ENCODE measurements at regions not wholly inside any gene's neighbourhood (a gene's known extent, or its start where the extent isn't known, plus 50 kb on each side); places are given as distances from the start of the nearest gene placed in this dataset.

- no peaks in the 10 kb centered on the region for H3K9me3 ChIP-seq (replicated peaks)
- no peaks in the 10 kb centered on the region for H3K27me3 ChIP-seq (replicated peaks)
- H3K4me3 ChIP-seq, result no peak overlapping the region
- no peak overlapping the region for H3K27ac ChIP-seq
- peak in 1 of 2 experiments; percentile 39 for DNase-seq (ENCODE audit: low read depth in 1 of 2, low spot score in 2 of 2)
- H3K36me3 ChIP-seq, result no peaks in the 10 kb centered on the region
- peaks cover 64% of the 10 kb centered on the region for H3K4me1 ChIP-seq (replicated peaks)
Measured at GRCh38 chr2:55109219-55109891, 59.1 kb upstream of the RTN4 start.

- H3K4me1 ChIP-seq (replicated peaks), result peaks cover 64% of the 10 kb centered on the region
- no peaks in the 10 kb centered on the region for H3K36me3 ChIP-seq
- no peaks in the 10 kb centered on the region for H3K27me3 ChIP-seq (replicated peaks)
- H3K9me3 ChIP-seq (replicated peaks), result no peaks in the 10 kb centered on the region
- no peak overlapping the region for H3K27ac ChIP-seq
- no peak overlapping the region for H3K4me3 ChIP-seq
- no peak for DNase-seq (ENCODE audit: low read depth in 1 of 2, low spot score in 2 of 2)
Measured at GRCh38 chr2:55108456-55109160, 58.4 kb upstream of the RTN4 start.

- DNase-seq (ENCODE audit: low read depth in 1 of 2, low spot score in 2 of 2), result peak; percentile 57 to 58
- H3K27me3 ChIP-seq (replicated peaks), result no peaks in the 10 kb centered on the region
- H3K27ac ChIP-seq, result peak overlapping the region; percentile 23
- H3K4me3 ChIP-seq, result no peak overlapping the region
- H3K9me3 ChIP-seq (replicated peaks), result no peaks in the 10 kb centered on the region
- H3K36me3 ChIP-seq, result no peaks in the 10 kb centered on the region
- H3K4me1 ChIP-seq (replicated peaks), result peaks cover 59% of the 10 kb centered on the region
Measured at GRCh38 chr2:55107436-55107835, 57.2 kb upstream of the RTN4 start.

GRCh38 chr2:55106148-55106547, 55.9 kb upstream of the RTN4 start:
- peaks cover 59% of the 10 kb centered on the region for H3K4me1 ChIP-seq (replicated peaks)

GRCh38 chr2:55105456-55105855, 55.2 kb upstream of the RTN4 start:
- DNase-seq (ENCODE audit: low read depth in 1 of 2, low spot score in 2 of 2), result no peak
- Histone ChIP-seq H3K36me3 (no peaks in the 10 kb centered on the region), H3K9me3 (replicated peaks) (no peaks in the 10 kb centered on the region), H3K27me3 (replicated peaks) (no peaks in the 10 kb centered on the region), H3K4me3 (no peak overlapping the region), H3K27ac (no peak overlapping the region), H3K4me1 (replicated peaks) (peaks cover 59% of the 10 kb centered on the region)

More at GRCh38 chr2:55106148-55106547, 55.9 kb upstream of the RTN4 start:
- H3K27me3 ChIP-seq (replicated peaks), result no peaks in the 10 kb centered on the region
- DNase-seq (ENCODE audit: low read depth in 1 of 2, low spot score in 2 of 2), result no peak
- H3K9me3 ChIP-seq (replicated peaks), result no peaks in the 10 kb centered on the region
- H3K4me3 ChIP-seq, result no peak overlapping the region
- H3K27ac ChIP-seq, result no peak overlapping the region
- H3K36me3 ChIP-seq, result no peaks in the 10 kb centered on the region

- Histone ChIP-seq H3K4me1 (replicated peaks) (peaks cover 49% of the 10 kb centered on the region), H3K27me3 (replicated peaks) (no peaks in the 10 kb centered on the region), H3K9me3 (replicated peaks) (no peaks in the 10 kb centered on the region), H3K27ac (no peak overlapping the region), H3K4me3 (no peak overlapping the region), H3K36me3 (no peaks in the 10 kb centered on the region)
- DNase-seq (ENCODE audit: low read depth in 1 of 2, low spot score in 2 of 2), result no peak
Measured at GRCh38 chr2:55103046-55103445, 52.8 kb upstream of the RTN4 start.

GRCh38 chr2:55102056-55102812, 52.0 kb upstream of the RTN4 start:
- Histone ChIP-seq H3K4me3 (no peak overlapping the region), H3K36me3 (no peaks in the 10 kb centered on the region), H3K27ac (no peak overlapping the region), H3K9me3 (replicated peaks) (no peaks in the 10 kb centered on the region), H3K4me1 (replicated peaks) (peaks cover 48% of the 10 kb centered on the region), H3K27me3 (replicated peaks) (no peaks in the 10 kb centered on the region)
- peak in 1 of 2 experiments; percentile 33 for DNase-seq (ENCODE audit: low read depth in 1 of 2, low spot score in 2 of 2)

GRCh38 chr2:55101466-55101865, 51.2 kb upstream of the RTN4 start:
- Histone ChIP-seq H3K27ac (no peak overlapping the region), H3K4me3 (no peak overlapping the region), H3K4me1 (replicated peaks) (peaks cover 44% of the 10 kb centered on the region), H3K36me3 (no peaks in the 10 kb centered on the region), H3K27me3 (replicated peaks) (no peaks in the 10 kb centered on the region), H3K9me3 (replicated peaks) (no peaks in the 10 kb centered on the region)
- DNase-seq (ENCODE audit: low read depth in 1 of 2, low spot score in 2 of 2), result no peak

GRCh38 chr2:55099878-55100820, 49.9 kb upstream of the RTN4 start:
- H3K27me3 ChIP-seq (replicated peaks), result no peaks in the 10 kb centered on the region
- H3K27ac ChIP-seq, result peak overlapping the region; percentile 39
- H3K9me3 ChIP-seq (replicated peaks), result no peaks in the 10 kb centered on the region
- DNase-seq (ENCODE audit: low read depth in 1 of 2, low spot score in 2 of 2), result peak; percentile 7 to 31
- no peak overlapping the region for H3K4me3 ChIP-seq
- peaks cover 40% of the 10 kb centered on the region for H3K4me1 ChIP-seq (replicated peaks)
- H3K36me3 ChIP-seq, result no peaks in the 10 kb centered on the region
